Breast epithelium (tissue), 3 donors: ENCODE measurements at regions not wholly inside any gene's neighbourhood (a gene's known extent, or its start where the extent isn't known, plus 50 kb on each side); places are given as distances from the start of the nearest gene placed in this dataset.

Experiments used
- POLR2A ChIP-seq: fragments of 450-650 bp; IDR thresholded peaks from one replicate; pipeline ENCODE4 v1.6.1; 2016; ENCODE audit warnings: antibody characterized with exemption, mild to moderate bottlenecking, moderate library complexity
- TF ChIP-seq, protein P1 (sequence below), 3 donors: fragments of 450-650 bp; IDR thresholded peaks; one replicate each; pipeline ENCODE4 v1.5.1; 2016 to 2017; ENCODE audit warnings: antibody characterized with exemption in 3 of 3, mild to moderate bottlenecking in 3 of 3, moderate library complexity in 3 of 3

DNA sequence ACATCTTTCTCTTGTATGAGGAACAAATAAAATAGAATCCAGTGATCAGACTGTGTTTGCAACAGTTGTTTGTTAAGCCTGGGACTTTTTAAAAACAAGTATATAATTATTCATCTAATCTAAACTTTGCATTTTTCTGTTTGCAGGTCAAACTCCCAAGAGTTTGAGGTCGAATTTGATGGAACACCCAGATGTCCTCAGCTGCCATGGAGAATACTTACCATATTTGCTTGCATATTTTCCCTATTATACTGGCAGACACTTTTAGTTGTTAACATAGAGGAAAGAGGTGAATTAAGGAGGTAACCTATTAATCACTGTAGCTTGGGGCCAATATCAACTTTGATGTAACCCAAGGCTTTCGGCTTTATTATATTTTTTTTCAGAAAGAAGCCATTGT lies 401.5 kb upstream of the DIPK2B start:
- TF ChIP-seq, protein P1, sequence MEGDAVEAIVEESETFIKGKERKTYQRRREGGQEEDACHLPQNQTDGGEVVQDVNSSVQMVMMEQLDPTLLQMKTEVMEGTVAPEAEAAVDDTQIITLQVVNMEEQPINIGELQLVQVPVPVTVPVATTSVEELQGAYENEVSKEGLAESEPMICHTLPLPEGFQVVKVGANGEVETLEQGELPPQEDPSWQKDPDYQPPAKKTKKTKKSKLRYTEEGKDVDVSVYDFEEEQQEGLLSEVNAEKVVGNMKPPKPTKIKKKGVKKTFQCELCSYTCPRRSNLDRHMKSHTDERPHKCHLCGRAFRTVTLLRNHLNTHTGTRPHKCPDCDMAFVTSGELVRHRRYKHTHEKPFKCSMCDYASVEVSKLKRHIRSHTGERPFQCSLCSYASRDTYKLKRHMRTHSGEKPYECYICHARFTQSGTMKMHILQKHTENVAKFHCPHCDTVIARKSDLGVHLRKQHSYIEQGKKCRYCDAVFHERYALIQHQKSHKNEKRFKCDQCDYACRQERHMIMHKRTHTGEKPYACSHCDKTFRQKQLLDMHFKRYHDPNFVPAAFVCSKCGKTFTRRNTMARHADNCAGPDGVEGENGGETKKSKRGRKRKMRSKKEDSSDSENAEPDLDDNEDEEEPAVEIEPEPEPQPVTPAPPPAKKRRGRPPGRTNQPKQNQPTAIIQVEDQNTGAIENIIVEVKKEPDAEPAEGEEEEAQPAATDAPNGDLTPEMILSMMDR (IDR thresholded peaks at IDR 0.05) = no peak
- TF ChIP-seq POLR2A = no peak
